ENCODE measurements at regions not wholly inside any gene's neighbourhood (a gene's known extent, or its start where the extent isn't known, plus 50 kb on each side); places are given as distances from the start of the nearest gene placed in this dataset.

- no peak for TF ChIP-seq CTCF (IDR thresholded peaks at IDR 0.05; ENCODE audit: unreplicated experiment in 3 of 3)
- Mint-ChIP-seq H3K36me3 (ENCODE audit: low read depth) (peaks cover 52% of the 10 kb centered on the region), H3K4me1 (peaks cover 32% of the 10 kb centered on the region), H3K9me3 (no peaks in the 10 kb centered on the region), H3K4me3 (no peak overlapping the region), H3K27me3 (ENCODE audit: low read depth) (no peaks in the 10 kb centered on the region), H3K27ac (no peak overlapping the region)
Observed at GRCh38 chr3:141418751-141419150, 50.4 kb downstream of the ZBTB38 start.

GRCh38 chr3:141419946-141420345 lies 51.6 kb downstream of the ZBTB38 start:
- Mint-ChIP-seq H3K4me3 (no peak overlapping the region), H3K27ac (peak overlapping the region in 1 of 3 experiments; percentile 2), H3K9me3 (no peaks in the 10 kb centered on the region), H3K36me3 (ENCODE audit: low read depth) (peaks cover 43% of the 10 kb centered on the region), H3K27me3 (ENCODE audit: low read depth) (no peaks in the 10 kb centered on the region), H3K4me1 (peaks cover 26% of the 10 kb centered on the region)
- no peak for TF ChIP-seq CTCF (IDR thresholded peaks at IDR 0.05; ENCODE audit: unreplicated experiment in 3 of 3)

- H3K4me1 Mint-ChIP-seq, result peaks cover 28% of the 10 kb centered on the region
- TF ChIP-seq CTCF (IDR thresholded peaks at IDR 0.05; ENCODE audit: unreplicated experiment in 3 of 3), result no peak
Observed at GRCh38 chr3:141421186-141421585, 52.9 kb downstream of the ZBTB38 start.

GRCh38 chr3:141421639-141422319 lies 53.5 kb downstream of the ZBTB38 start:
- Mint-ChIP-seq H3K27ac (no peak overlapping the region), H3K27me3 (ENCODE audit: low read depth) (no peaks in the 10 kb centered on the region), H3K9me3 (no peaks in the 10 kb centered on the region), H3K4me3 (no peak overlapping the region), H3K36me3 (ENCODE audit: low read depth) (peaks cover 29% of the 10 kb centered on the region), H3K4me1 (peaks cover 30% of the 10 kb centered on the region)
- TF ChIP-seq CTCF (IDR thresholded peaks at IDR 0.05; ENCODE audit: unreplicated experiment in 3 of 3), result no peak

More at GRCh38 chr3:141421186-141421585, 52.9 kb downstream of the ZBTB38 start:
- H3K9me3 Mint-ChIP-seq, result no peaks in the 10 kb centered on the region
- no peak overlapping the region for H3K27ac Mint-ChIP-seq
- H3K4me3 Mint-ChIP-seq, result no peak overlapping the region
- H3K36me3 Mint-ChIP-seq (ENCODE audit: low read depth), result peaks cover 34% of the 10 kb centered on the region
- H3K27me3 Mint-ChIP-seq (ENCODE audit: low read depth), result no peaks in the 10 kb centered on the region

- H3K4me1 Mint-ChIP-seq, result peaks cover 40% of the 10 kb centered on the region
- H3K9me3 Mint-ChIP-seq, result no peaks in the 10 kb centered on the region
- peaks cover 23% of the 10 kb centered on the region for H3K36me3 Mint-ChIP-seq (ENCODE audit: low read depth)
- no peak overlapping the region for H3K4me3 Mint-ChIP-seq
- H3K27ac Mint-ChIP-seq, result peak overlapping the region; percentile 61 to 88 (median 72)
- no peaks in the 10 kb centered on the region for H3K27me3 Mint-ChIP-seq (ENCODE audit: low read depth)
- no peak for TF ChIP-seq CTCF (IDR thresholded peaks at IDR 0.05; ENCODE audit: unreplicated experiment in 3 of 3)
Observed at GRCh38 chr3:141422961-141423582, 54.8 kb downstream of the ZBTB38 start.

Measured in nephron (organoid).